Liver (tissue), 3 donors: ENCODE measurements at regions not wholly inside any gene's neighbourhood (a gene's known extent, or its start where the extent isn't known, plus 50 kb on each side); places are given as distances from the start of the nearest gene placed in this dataset.

ENCODE experiments used
- NR2F2 ChIP-seq: IDR thresholded peaks from 2 replicates; pipeline ENCODE4 v1.6.1; 2016; ENCODE audit warnings: antibody characterized with exemption
- RXRA ChIP-seq, 2 donors: IDR thresholded peaks; 2 replicates each; pipeline ENCODE4 v1.6.1; 2017 to 2018; ENCODE audit warnings: antibody characterized with exemption in 2 of 2, mild to moderate bottlenecking in 1 of 2
- SP1 ChIP-seq: IDR thresholded peaks from 2 replicates; pipeline ENCODE4 v1.6.1; 2018; ENCODE audit warnings: antibody characterized with exemption, mild to moderate bottlenecking
- TF ChIP-seq, protein P1 (sequence below): fragments of 150-350 bp; IDR thresholded peaks from 2 replicates; pipeline ENCODE4 v1.5.1; 2017; ENCODE audit warnings: improper control_type of control experiment, low read depth, low read length; ENCODE audit not compliant: missing input control
- TF ChIP-seq, protein P2 (sequence below): IDR thresholded peaks from 2 replicates; pipeline ENCODE4 v1.6.1; 2016; ENCODE audit warnings: antibody characterized with exemption, mild to moderate bottlenecking
- TF ChIP-seq, protein P3 (sequence below): IDR thresholded peaks from 2 replicates; pipeline ENCODE4 v1.6.1; 2016; ENCODE audit warnings: antibody characterized with exemption
- donor health status: healthy.
- donor health status: healthy.

DNA sequence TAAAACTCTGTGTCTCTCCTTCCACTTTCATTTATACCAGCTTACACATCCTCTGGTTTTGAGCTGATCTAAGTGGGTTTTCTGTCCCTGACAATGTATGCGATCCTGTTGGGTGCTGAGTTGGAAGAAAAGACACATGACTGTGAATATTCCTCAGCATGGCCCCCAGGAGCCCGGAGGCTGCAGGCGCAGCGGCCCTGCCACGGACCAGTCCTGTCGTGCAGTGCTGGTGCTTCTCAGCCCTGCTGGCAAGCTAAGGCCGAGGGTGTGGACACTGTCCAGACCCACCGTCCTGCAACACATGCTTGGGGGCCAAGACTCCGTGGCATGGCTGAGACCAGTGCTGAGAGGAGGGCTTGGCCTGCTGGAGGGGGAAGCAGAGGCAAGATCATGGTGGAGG lies 328.9 kb upstream of the IRX2 start:
- TF ChIP-seq, protein P1, sequence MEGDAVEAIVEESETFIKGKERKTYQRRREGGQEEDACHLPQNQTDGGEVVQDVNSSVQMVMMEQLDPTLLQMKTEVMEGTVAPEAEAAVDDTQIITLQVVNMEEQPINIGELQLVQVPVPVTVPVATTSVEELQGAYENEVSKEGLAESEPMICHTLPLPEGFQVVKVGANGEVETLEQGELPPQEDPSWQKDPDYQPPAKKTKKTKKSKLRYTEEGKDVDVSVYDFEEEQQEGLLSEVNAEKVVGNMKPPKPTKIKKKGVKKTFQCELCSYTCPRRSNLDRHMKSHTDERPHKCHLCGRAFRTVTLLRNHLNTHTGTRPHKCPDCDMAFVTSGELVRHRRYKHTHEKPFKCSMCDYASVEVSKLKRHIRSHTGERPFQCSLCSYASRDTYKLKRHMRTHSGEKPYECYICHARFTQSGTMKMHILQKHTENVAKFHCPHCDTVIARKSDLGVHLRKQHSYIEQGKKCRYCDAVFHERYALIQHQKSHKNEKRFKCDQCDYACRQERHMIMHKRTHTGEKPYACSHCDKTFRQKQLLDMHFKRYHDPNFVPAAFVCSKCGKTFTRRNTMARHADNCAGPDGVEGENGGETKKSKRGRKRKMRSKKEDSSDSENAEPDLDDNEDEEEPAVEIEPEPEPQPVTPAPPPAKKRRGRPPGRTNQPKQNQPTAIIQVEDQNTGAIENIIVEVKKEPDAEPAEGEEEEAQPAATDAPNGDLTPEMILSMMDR, result no peak
- TF ChIP-seq NR2F2 (no peak), SP1 (no peak), RXRA (IDR thresholded peaks at IDR 0.05) (no peak)
- TF ChIP-seq, protein P2, sequence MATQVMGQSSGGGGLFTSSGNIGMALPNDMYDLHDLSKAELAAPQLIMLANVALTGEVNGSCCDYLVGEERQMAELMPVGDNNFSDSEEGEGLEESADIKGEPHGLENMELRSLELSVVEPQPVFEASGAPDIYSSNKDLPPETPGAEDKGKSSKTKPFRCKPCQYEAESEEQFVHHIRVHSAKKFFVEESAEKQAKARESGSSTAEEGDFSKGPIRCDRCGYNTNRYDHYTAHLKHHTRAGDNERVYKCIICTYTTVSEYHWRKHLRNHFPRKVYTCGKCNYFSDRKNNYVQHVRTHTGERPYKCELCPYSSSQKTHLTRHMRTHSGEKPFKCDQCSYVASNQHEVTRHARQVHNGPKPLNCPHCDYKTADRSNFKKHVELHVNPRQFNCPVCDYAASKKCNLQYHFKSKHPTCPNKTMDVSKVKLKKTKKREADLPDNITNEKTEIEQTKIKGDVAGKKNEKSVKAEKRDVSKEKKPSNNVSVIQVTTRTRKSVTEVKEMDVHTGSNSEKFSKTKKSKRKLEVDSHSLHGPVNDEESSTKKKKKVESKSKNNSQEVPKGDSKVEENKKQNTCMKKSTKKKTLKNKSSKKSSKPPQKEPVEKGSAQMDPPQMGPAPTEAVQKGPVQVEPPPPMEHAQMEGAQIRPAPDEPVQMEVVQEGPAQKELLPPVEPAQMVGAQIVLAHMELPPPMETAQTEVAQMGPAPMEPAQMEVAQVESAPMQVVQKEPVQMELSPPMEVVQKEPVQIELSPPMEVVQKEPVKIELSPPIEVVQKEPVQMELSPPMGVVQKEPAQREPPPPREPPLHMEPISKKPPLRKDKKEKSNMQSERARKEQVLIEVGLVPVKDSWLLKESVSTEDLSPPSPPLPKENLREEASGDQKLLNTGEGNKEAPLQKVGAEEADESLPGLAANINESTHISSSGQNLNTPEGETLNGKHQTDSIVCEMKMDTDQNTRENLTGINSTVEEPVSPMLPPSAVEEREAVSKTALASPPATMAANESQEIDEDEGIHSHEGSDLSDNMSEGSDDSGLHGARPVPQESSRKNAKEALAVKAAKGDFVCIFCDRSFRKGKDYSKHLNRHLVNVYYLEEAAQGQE, result no peak
- TF ChIP-seq, protein P3, sequence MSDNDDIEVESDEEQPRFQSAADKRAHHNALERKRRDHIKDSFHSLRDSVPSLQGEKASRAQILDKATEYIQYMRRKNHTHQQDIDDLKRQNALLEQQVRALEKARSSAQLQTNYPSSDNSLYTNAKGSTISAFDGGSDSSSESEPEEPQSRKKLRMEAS, result no peak
